Heart left ventricle (tissue), 16 donors: ENCODE measurements at regions not wholly inside any gene's neighbourhood (a gene's known extent, or its start where the extent isn't known, plus 50 kb on each side); places are given as distances from the start of the nearest gene placed in this dataset.
"Not testable (repeated sequence)": the region's sequence is repeated elsewhere in the genome, so short reads cannot be mapped to it uniquely, and the experiment has no call there.

Source experiments
- ATAC-seq, 4 donors: fragments of 200-7000 bp; cut with Tn5 transposase; one replicate each; pipeline ENCODE4 v1.9.1; 2020 to 2022; ENCODE audit warnings: moderate library complexity in 4 of 4, mild to moderate bottlenecking in 3 of 4, moderate number of reproducible peaks in 1 of 4
- DNase-seq, 5 donors: peaks; one replicate each; pipeline ENCODE4 v3.0.0-alpha.2; 2020
- H3K27ac ChIP-seq, 12 donors: fragments of 200-600 bp; sonication (generic) in 4 of 12; one replicate each; pipeline versions ENCODE4 v1.5.0 to v1.8.0; 2016 to 2022; ENCODE audit warnings: mild to moderate bottlenecking in 2 of 12
- H3K27me3 ChIP-seq, 9 donors: fragments of 200-600 bp; sonication (generic) in 2 of 9; one replicate each; pipeline versions ENCODE4 v1.5.1 to v1.8.0; 2016 to 2022; ENCODE audit warnings: mild to moderate bottlenecking in 3 of 9
- H3K36me3 ChIP-seq, 9 donors: fragments of 200-600 bp; sonication (generic) in 2 of 9; one replicate each; pipeline versions ENCODE4 v1.5.0 to v1.8.0; 2018 to 2022; ENCODE audit warnings: mild to moderate bottlenecking in 2 of 9
- H3K4me1 ChIP-seq, 12 donors: fragments of 200-600 bp; sonication (generic) in 4 of 12; one replicate each; pipeline versions ENCODE4 v1.5.0 to v1.8.0; 2016 to 2022; ENCODE audit warnings: mild to moderate bottlenecking in 3 of 12
- H3K4me3 ChIP-seq, 12 donors: fragments of 200-600 bp; sonication (generic) in 4 of 12; one replicate each; pipeline versions ENCODE4 v1.5.0 to v1.8.0; 2017 to 2022; ENCODE audit warnings: mild to moderate bottlenecking in 9 of 12, moderate library complexity in 4 of 12
- H3K9me3 ChIP-seq, 12 donors: fragments of 200-600 bp; sonication (generic) in 4 of 12; one replicate each; pipeline versions ENCODE4 v1.5.0 to v1.8.0; 2016 to 2022; ENCODE audit warnings: mild to moderate bottlenecking in 1 of 12
- POLR2A ChIP-seq, 2 donors: fragments of 450-650 bp; IDR thresholded peaks; one replicate each; pipeline ENCODE4 v1.6.1; 2017; ENCODE audit warnings: antibody characterized with exemption in 2 of 2, mild to moderate bottlenecking in 2 of 2, moderate library complexity in 2 of 2
- WGBS, 4 donors: extraction: QIAGEN DNeasy Blood & Tissue Kit in 2 of 4; methylation state at CpG; one replicate each; pipeline versions ENCODE4 v1.1.5 to v1.1.7; 2013 to 2018; 5-methylcytosine and 5-hydroxymethylcytosine counted together
- intact Hi-C, 10 donors: fragments of 100-400 bp; cut with DNase I; formaldehyde crosslinking; loops; one replicate each; pipeline versions ENCODE4 v1.11.1 to v1.14.2; 2022
- TF ChIP-seq, protein P1 (sequence below), 12 donors: fragments of 200-600 bp; sonication (generic) in 4 of 12; IDR thresholded peaks; one replicate each; pipeline versions ENCODE4 v1.5.0 to v1.8.0; 2018 to 2022; ENCODE audit warnings: antibody characterized with exemption in 12 of 12, mild to moderate bottlenecking in 5 of 12
- donor health status: ischemic (EF 13 %, LVEDD 7.1; RV severe dilation, severe dysfunction).
- donor health status: healthy with polysubstance abuse.
- donor health status: DM: no; HTN: yes; CAD: no.
- donor health status: DM: no; HTN: no; CAD: no.
- donor health status: ischemic (EF 25% LVEDD 6.9; RV normal size, moderate dysfunction).
- donor health status: ischemic (EF 25% LVEDD 5.7; RV mildly dilated, moderate dysfunction).
- donor health status: healthy.
- donor health status: DM: yes; HTN: yes; CAD: no.
- donor health status: ischemic (EF 35%, LVEDD 5.7; RV mildly dilated, moderate dysfunction).
- donor health status: nonischemic (EF 11% LVEDD 7.7; RV severe dilation, severe dysfunction).
- donor health status: DM: yes; HTN: yes; CAD: no.
- donor health status: PGD.
- donor health status: ischemic (EF 29% LVEDD 5.4; RV normal size, mild dysfunction).
- donor health status: nonischemic (EF 23%, LVEDD 6.1; RV moderate dilation, normal function).

DNA sequence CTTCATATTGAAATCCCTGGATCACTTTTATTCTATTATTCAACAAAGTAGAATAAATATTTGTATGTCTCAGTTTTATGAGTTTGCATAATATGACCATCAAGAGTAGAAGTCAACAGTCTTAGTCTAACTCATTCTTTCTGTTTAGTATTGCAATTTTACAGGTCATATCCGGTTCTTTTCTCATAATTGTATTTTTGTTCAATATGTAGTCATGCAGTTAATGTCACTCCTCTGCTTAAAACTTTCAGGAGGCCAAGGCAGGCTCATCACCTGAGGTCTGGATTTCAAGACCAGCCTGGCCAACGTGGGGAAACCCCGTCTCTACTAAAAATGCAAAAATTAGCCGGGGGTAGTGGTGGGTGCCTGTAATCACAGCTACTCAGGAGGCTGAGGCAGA lies 148.4 kb upstream of the TRPM3 start:
- Histone ChIP-seq H3K36me3 (no peaks in the 10 kb centered on the region), H3K4me1 (no peaks in the 10 kb centered on the region), H3K4me3 (no peak overlapping the region), H3K27me3 (peaks cover 0 to 7% (median 0%) of the 10 kb centered on the region in 9 donors), H3K27ac (no peak overlapping the region), H3K9me3 (no peaks in the 10 kb centered on the region)
- TF ChIP-seq, protein P1, sequence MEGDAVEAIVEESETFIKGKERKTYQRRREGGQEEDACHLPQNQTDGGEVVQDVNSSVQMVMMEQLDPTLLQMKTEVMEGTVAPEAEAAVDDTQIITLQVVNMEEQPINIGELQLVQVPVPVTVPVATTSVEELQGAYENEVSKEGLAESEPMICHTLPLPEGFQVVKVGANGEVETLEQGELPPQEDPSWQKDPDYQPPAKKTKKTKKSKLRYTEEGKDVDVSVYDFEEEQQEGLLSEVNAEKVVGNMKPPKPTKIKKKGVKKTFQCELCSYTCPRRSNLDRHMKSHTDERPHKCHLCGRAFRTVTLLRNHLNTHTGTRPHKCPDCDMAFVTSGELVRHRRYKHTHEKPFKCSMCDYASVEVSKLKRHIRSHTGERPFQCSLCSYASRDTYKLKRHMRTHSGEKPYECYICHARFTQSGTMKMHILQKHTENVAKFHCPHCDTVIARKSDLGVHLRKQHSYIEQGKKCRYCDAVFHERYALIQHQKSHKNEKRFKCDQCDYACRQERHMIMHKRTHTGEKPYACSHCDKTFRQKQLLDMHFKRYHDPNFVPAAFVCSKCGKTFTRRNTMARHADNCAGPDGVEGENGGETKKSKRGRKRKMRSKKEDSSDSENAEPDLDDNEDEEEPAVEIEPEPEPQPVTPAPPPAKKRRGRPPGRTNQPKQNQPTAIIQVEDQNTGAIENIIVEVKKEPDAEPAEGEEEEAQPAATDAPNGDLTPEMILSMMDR (IDR thresholded peaks at IDR 0.05) = no peak
- TF ChIP-seq POLR2A (IDR thresholded peaks at IDR 0.05) = no peak
- 78 to 88% (median 83%) methylated on average over 4 of the region's 4 CpGs for WGBS, 4 donors
- ATAC-seq (no peak), DNase-seq (no peak)
- intact Hi-C loops = loop anchor here in 1 of 10 donors (10.0 kb wide), 1 partner anchor 55 kb away; no protein-coding TSS in a partner anchor

DNA sequence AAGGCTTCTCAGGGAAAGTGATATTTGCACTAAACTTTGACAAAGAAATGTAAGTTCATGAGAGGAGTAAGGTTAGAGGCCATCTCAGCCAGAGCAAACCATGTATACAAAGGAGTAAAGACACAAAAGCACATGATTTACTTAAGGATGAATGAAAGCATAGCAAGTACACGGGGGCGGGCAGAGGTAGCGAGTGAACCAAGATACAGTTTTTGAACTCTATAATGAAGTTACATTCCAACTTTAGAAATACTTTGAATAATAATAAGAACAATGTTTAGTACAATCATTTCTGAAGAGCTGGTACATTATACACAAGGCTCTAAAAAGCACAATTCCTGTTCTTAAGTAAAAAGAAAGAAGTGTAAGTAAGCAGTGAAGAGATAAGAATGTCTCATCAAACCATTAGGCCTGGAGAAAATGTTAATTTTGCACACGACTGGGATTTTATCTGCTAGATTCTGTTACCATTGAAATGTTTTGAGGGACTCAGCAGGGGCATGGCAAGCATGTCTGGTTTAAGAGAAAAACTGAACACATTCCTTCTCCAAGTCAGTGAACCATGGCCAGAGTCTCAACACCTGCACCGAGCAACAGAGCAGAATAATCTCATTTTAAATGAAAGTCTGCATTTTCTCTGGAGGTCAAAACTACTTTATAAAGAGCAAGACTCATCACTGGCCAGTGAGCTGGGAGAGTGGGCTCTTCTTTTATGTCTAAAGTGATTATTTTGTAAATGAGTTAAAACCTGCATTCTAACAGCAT lies 147.6 kb upstream of the TRPM3 start:
- Histone ChIP-seq H3K9me3 (no peaks in the 10 kb centered on the region), H3K27me3 (peaks cover 0 to 7% (median 0%) of the 10 kb centered on the region in 9 donors), H3K4me1 (no peaks in the 10 kb centered on the region), H3K27ac (no peak overlapping the region), H3K4me3 (no peak overlapping the region), H3K36me3 (no peaks in the 10 kb centered on the region)
- TF ChIP-seq, protein P1 (IDR thresholded peaks at IDR 0.05) = no peak
- no peak for TF ChIP-seq POLR2A (IDR thresholded peaks at IDR 0.05)
- intact Hi-C loops = loop anchor here in 1 of 10 donors (10.0 kb wide), 1 partner anchor 54 kb away; no protein-coding TSS in a partner anchor
- 68 to 79% (median 73%) methylated on average over 5 of the region's 5 CpGs for WGBS, 4 donors
- DNase-seq (no peak), ATAC-seq (no peak)

DNA sequence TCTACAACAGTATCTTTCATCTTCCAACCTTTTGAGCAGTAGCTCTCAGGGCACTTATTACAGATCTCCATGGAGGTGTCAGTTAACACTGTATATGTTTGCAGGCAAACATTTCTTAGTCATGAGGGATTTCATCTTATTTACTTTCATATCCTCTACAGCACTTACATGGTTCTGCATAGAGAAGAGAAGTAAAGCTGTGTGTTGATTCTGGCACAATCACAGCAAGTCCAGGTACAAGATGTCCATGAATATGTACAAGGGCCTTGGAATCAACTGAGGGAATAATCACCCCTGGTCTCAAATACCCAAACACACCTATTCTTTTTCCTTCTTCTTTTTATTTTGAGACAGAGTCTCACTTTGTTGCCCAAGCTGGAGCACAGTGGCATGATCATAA lies 142.0 kb upstream of the TRPM3 start:
- peaks cover 0 to 4% (median 0%) of the 10 kb centered on the region in 9 donors for H3K27me3 ChIP-seq
- no peak overlapping the region for H3K27ac ChIP-seq
- H3K9me3 ChIP-seq = peaks cover 0 to 8% (median 0%) of the 10 kb centered on the region in 12 donors
- TF ChIP-seq, protein P1 (IDR thresholded peaks at IDR 0.05) = no peak
- no peak for TF ChIP-seq POLR2A (IDR thresholded peaks at IDR 0.05)
- no peak overlapping the region for H3K4me3 ChIP-seq
- no peaks in the 10 kb centered on the region for H3K4me1 ChIP-seq
- ATAC-seq = no peak
- H3K36me3 ChIP-seq = no peaks in the 10 kb centered on the region
- intact Hi-C loops = loop anchor here in 1 of 10 donors (10.0 kb wide), 1 partner anchor 49 kb away; no protein-coding TSS in a partner anchor
- DNase-seq = no peak

DNA sequence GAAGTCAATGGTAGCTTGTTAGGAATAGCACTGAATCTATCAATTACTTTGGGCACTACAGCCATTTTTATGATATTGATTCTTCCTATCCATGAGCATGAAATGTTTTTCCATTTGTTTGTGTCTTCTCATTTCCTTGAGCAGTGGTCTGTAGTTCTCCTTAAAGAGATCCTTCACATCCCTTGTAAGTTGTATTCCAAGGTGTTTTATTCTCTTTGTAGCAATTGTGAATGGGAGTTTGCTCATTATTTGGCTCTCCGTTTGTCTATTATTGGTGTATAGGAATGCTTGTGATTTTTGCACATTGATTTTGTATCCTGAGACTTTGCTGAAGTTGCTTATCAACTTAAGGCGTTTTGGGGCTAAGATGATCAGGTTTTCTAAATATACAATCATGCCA lies 139.0 kb upstream of the TRPM3 start:
- DNase-seq, H3K4me1 ChIP-seq, ATAC-seq, H3K36me3 ChIP-seq, H3K27ac ChIP-seq, H3K9me3 ChIP-seq, H3K27me3 ChIP-seq, H3K4me3 ChIP-seq: not testable (repeated sequence)
- 76 to 82% (median 79%) methylated on average over 2 of the region's 2 CpGs for WGBS, 4 donors
- intact Hi-C loops = loop anchor here in 1 of 10 donors (10.0 kb wide), 1 partner anchor 46 kb away; no protein-coding TSS in a partner anchor
